Ureter (tissue), 1 donor: ENCODE measurements at regions not wholly inside any gene's neighbourhood (a gene's known extent, or its start where the extent isn't known, plus 50 kb on each side); places are given as distances from the start of the nearest gene placed in this dataset.
"Not testable (repeated sequence)": the region's sequence is repeated elsewhere in the genome, so short reads cannot be mapped to it uniquely, and the experiment has no call there.

ENCODE experiments used
- DNase-seq: peaks from one replicate; pipeline ENCODE4 v3.0.0-alpha.2; 2020; ENCODE audit warnings: low spot score
- donor health status: DM: yes; HTN: yes; CAD: no.

GRCh38 chr2:236826606-236827156, 257.1 kb downstream of the ACKR3 start:
- DNase-seq = no peak

DNA sequence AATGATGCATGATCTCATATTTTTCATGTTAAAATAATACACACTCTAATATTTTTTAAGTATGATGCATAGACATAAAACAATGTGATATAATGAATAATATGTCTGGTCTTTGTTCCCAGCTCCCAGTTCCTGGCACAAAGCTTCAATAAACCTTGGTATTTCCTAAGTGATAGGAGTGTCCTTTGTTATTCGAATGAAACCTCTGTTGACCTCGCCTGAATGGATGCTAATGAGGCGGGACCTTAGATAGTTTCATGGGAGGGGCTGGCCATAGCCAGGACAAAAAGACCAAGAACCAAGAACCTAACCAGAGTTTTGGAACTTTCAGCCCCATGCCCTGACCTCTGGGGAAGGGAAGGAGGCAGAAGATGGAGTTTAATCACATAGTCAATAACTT, 257.7 kb upstream of the COPS8 start:
- no peak for DNase-seq

GRCh38 chr2:236828820-236829219, 256.9 kb upstream of the COPS8 start:
- DNase-seq = no peak

GRCh38 chr2:236830926-236831325, 254.8 kb upstream of the COPS8 start:
- DNase-seq = no peak

DNA sequence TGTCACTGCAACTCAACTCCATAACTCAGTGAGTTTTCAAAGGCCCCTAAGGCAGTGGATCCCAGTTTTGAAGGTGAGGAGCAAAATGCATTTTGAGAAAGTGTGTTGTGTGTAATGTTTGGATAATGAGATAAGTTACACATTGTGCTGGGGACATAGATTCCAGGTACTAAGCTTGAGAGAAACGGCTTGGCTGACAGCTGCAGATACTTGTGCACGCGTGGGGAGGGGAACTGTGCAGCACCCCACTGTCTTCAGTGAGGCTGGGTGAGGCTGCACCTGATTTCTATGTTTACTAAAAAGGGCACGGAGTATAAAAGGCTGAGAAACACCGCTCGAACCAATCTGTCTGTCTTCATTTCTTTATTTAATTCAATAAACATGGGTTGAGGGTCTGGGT, 254.0 kb upstream of the COPS8 start:
- DNase-seq = no peak

GRCh38 chr2:236833501-236834073, 252.1 kb upstream of the COPS8 start:
- no peak for DNase-seq

- no peak for DNase-seq
These were observed 251.4 kb upstream of the COPS8 start for GRCh38 chr2:236834284-236834683.

- no peak for DNase-seq
These were observed 250.2 kb upstream of the COPS8 start for GRCh38 chr2:236835307-236836024.

DNA sequence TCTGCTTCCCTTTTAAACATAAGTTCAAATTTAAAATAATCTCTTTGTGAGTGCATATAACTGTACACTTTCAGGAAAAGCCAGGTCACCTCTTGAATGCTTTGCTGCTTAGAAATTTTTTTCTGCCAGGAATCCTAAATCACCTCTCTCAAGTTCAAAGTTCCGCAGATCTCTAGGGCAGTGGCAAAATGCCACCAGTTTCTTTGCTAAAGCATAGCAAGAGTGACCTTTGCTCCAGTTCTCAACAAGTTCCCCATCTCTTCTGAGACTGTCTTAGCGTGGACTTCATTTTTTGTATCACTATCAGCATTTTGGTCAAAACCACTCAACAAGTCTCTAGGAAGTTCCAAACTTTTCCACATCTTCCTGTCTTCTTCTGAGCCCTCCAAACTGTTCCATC, 249.7 kb upstream of the COPS8 start:
- not testable (repeated sequence) for DNase-seq

GRCh38 chr2:236840215-236840614, 245.5 kb upstream of the COPS8 start:
- no peak for DNase-seq

DNA sequence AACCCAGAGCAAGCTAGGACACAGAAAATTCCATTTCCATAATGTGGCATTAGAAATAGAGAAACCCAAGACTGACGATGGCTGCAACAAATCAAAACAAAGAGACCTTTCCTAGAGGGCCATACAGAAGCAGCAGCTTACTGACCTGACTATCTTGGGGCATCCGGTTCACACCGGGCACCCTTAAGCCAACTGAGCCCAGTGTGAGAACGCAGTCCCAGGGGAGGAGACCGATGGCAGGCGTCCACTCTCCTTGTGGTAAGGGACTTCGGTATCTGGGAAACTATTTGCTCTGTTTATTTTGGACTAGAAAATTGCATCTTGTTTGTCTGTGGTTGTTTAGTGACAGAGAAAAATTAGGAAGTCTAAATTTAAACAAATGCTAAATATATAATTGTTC, 244.8 kb upstream of the COPS8 start:
- no peak for DNase-seq

DNA sequence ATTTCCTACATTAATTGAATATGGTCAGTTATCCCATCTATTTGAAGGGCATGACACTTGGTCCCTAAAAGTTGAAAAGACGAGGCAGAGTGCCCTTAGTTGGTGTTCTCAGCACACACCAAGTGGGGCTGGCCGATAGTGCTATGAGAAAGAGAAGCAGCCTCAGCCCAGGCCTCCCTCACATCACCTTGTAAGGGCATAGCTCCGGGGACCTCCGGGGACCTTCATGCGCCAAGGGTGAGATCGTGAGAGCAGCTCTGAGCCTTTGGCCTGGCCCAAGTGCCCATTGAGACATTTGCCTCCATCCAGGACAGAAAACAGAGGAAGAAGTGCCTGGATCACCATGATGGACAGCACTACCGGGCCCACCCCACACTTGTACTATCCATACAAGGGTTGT, 244.3 kb upstream of the COPS8 start:
- no peak for DNase-seq

- DNase-seq = no peak
These were observed 242.3 kb upstream of the COPS8 start for GRCh38 chr2:236843161-236843968.

DNA sequence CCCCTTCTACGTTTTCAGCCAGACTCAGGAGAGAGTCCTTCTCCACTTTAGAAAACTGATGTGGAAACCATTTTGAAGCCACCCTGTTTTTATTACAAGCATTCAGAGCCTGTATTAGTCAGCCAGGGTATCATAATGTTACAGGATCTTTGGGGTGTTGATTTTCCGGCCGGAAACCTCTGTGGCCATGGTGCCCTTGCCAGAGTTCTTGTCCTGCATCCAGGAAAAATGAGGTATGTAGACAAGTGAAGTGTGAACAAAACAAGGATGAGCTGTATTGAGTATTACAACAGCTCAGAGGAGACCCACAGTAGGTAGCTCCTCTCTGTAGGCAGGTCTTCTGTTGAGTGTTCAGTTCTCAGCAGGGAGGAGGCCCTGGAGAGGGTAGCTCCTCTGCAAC, 241.0 kb upstream of the COPS8 start:
- DNase-seq = no peak

DNA sequence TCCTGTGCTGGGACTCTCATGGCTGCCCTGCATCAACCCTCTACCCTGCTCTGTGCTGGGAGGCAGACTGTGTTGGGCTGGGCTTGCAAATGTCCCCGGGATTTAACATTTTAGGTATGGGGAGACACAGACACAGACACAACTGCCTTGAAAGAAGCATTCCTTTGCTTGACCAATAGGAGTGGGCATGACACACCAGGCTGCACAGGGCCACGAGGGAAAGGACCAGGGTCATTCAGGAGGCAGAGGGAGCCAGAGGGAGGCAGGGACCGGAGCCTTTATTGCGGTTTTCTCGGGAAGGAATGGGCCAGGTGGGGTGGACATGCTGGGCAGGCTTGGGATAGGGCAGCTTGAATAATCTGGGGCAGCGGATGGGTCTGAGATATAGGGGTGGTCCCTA, 238.7 kb upstream of the COPS8 start:
- DNase-seq = no peak

GRCh38 chr2:236847538-236848263, 238.0 kb upstream of the COPS8 start:
- no peak for DNase-seq

GRCh38 chr2:236848501-236848900, 237.2 kb upstream of the COPS8 start:
- DNase-seq = no peak

DNA sequence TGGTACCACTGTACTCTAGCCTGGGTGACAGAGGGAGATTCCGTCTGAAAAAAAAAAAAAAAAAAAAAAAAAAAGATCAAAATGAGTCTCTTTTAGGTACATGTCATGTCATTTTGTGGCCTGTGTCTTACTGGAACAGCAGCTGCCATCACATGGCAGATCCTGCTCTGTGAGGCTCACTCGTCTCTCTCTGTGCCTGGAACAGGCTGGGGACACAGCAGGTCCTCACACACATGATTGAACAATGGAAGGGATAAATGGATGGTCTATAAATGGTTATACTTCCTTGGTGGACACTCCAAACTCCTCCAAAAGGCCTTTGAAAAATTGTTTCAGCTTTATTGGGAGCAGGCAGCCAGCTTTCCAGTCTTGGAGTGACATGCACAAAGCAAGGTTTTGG, 236.2 kb upstream of the COPS8 start:
- DNase-seq = no peak

- no peak for DNase-seq
These were observed 235.7 kb upstream of the COPS8 start for GRCh38 chr2:236849940-236850339.

- no peak for DNase-seq
These were observed 234.5 kb upstream of the COPS8 start for GRCh38 chr2:236851187-236851586.

DNA sequence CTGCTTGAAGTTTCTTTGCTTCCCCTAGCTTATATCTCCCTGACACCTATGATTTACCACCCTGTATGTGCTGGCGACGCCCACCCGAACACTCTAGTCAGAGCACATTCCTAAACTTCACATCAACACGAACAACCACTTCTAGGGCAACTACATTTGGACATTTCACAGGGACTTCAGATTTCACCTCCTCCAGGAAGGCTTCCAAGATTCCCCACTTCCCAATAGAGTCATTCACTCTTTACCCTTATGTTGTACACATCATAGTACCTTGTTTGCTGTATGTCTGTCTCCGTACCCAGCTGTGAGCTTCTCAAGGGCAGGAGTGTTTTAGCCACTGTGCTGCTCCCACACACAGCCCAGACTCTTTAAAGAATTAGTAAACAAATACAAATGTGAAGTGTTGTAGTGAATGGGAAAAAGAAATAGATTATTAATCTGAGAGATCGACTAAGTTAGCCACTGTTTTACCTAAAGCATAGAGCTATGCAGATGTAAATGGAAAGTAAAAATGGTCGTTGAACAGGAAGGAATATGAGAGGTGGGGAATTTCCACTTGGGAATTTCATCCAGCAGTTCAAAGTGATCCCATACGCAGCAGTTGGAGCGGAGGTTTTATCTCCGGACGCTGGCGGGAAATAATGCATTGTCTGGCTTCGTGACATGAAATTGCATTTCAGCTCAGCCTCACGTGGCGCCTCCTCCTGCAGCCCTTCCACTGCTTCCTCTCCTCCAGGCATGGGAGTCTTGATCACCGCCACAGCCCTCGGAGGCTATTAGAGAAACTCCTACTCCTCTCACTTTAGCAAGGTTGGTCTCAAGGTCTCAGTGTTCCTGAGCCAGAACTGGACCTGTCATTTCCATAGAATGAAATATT, 233.4 kb upstream of the COPS8 start:
- no peak for DNase-seq
